ENCODE measurements at regions not wholly inside any gene's neighbourhood (a gene's known extent, or its start where the extent isn't known, plus 50 kb on each side); places are given as distances from the start of the nearest gene placed in this dataset.

DNA sequence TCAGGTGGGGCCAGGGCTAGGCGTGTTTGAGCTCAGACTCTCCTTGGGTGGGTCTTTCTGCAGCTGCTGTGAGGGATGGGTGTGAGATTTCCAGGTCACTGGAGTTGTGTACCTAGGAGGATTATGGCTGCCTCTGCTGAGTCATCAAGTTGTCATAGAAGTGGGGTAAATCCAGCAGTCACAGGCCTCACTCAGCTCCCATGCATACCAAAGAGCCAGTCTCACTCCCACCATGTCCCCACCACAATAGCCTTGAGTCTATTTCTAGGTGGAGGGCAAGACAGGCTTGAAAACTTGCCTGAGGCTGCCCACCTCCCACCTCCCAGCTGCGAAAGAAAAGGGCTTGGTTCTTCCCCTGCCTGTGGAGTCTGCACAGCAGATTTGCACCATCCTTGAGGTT, 194.0 kb upstream of the PCDH17 start:
- H2AFZ ChIP-seq (ENCODE audit: low read depth, low read length, severe bottlenecking): no peak overlapping the region

DNA sequence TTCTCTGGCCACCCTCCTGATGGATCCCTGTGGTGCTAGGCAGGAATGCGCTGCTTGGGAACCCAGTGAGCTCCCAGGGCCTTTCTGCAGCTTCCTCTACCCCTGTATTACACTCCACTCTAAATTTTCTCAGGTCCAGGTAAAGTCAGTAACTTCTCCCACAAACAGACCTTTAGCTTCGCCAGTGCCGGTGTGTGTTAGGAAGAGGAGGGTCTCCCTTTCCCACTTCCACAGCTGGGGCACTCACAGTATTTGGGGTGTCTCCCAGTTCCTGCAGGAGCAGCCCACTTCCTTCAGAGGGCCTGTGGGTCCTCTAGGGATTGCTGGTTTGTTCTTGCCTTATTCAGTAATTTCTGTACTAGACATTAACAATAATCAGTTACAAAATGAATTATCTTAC, 193.5 kb upstream of the PCDH17 start:
- Histone ChIP-seq H2AFZ (ENCODE audit: low read depth, low read length, severe bottlenecking) (no peak overlapping the region), H3K36me3 (ENCODE audit: low read length) (no peaks in the 10 kb centered on the region), H3K9me3 (ENCODE audit: insufficient read depth, low read length) (no peaks in the 10 kb centered on the region), H3K27ac (ENCODE audit: low read depth, low read length) (no peak overlapping the region), H3F3A (ENCODE audit: insufficient read depth) (no peaks in the 10 kb centered on the region), H3K4me2 (ENCODE audit: low read depth, low read length, poor library complexity, severe bottlenecking) (no peak overlapping the region), H3K9me2 (replicated peaks; ENCODE audit: insufficient read depth, low read length) (no peaks in the 10 kb centered on the region), H3K27me3 (ENCODE audit: low read length) (no peaks in the 10 kb centered on the region), H3K79me2 (ENCODE audit: insufficient read depth, low read length) (no peaks in the 10 kb centered on the region), H3K4me3 (ENCODE audit: insufficient read depth, low read length, poor library complexity, severe bottlenecking) (no peak overlapping the region), H4K20me1 (ENCODE audit: low read depth, low read length) (no peaks in the 10 kb centered on the region), H3K9ac (ENCODE audit: low read length) (no peak overlapping the region)
- TF ChIP-seq, protein P1, sequence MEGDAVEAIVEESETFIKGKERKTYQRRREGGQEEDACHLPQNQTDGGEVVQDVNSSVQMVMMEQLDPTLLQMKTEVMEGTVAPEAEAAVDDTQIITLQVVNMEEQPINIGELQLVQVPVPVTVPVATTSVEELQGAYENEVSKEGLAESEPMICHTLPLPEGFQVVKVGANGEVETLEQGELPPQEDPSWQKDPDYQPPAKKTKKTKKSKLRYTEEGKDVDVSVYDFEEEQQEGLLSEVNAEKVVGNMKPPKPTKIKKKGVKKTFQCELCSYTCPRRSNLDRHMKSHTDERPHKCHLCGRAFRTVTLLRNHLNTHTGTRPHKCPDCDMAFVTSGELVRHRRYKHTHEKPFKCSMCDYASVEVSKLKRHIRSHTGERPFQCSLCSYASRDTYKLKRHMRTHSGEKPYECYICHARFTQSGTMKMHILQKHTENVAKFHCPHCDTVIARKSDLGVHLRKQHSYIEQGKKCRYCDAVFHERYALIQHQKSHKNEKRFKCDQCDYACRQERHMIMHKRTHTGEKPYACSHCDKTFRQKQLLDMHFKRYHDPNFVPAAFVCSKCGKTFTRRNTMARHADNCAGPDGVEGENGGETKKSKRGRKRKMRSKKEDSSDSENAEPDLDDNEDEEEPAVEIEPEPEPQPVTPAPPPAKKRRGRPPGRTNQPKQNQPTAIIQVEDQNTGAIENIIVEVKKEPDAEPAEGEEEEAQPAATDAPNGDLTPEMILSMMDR (IDR thresholded peaks at IDR 0.05; ENCODE audit: insufficient read depth, low read length, poor library complexity, severe bottlenecking): no peak
- TF ChIP-seq EZH2phosphoT487 (conservative IDR thresholded peaks at IDR 0.05; ENCODE audit: low read length): no peak

More for the DNA sequence above, 194.0 kb upstream of the PCDH17 start:
- no peaks in the 10 kb centered on the region for H3K9me3 ChIP-seq (ENCODE audit: insufficient read depth, low read length)
- no peaks in the 10 kb centered on the region for H3F3A ChIP-seq (ENCODE audit: insufficient read depth)
- TF ChIP-seq, protein P1 (IDR thresholded peaks at IDR 0.05; ENCODE audit: insufficient read depth, low read length, poor library complexity, severe bottlenecking): no peak
- no peak for TF ChIP-seq EZH2phosphoT487 (conservative IDR thresholded peaks at IDR 0.05; ENCODE audit: low read length)
- no peaks in the 10 kb centered on the region for H3K36me3 ChIP-seq (ENCODE audit: low read length)
- H3K27me3 ChIP-seq (ENCODE audit: low read length): no peaks in the 10 kb centered on the region
- H3K4me2 ChIP-seq (ENCODE audit: low read depth, low read length, poor library complexity, severe bottlenecking): no peak overlapping the region
- no peaks in the 10 kb centered on the region for H3K9me2 ChIP-seq (replicated peaks; ENCODE audit: insufficient read depth, low read length)
- no peak overlapping the region for H3K27ac ChIP-seq (ENCODE audit: low read depth, low read length)
- no peaks in the 10 kb centered on the region for H3K79me2 ChIP-seq (ENCODE audit: insufficient read depth, low read length)
- H4K20me1 ChIP-seq (ENCODE audit: low read depth, low read length): no peaks in the 10 kb centered on the region
- no peak overlapping the region for H3K9ac ChIP-seq (ENCODE audit: low read length)
- no peak overlapping the region for H3K4me3 ChIP-seq (ENCODE audit: insufficient read depth, low read length, poor library complexity, severe bottlenecking)

DNA sequence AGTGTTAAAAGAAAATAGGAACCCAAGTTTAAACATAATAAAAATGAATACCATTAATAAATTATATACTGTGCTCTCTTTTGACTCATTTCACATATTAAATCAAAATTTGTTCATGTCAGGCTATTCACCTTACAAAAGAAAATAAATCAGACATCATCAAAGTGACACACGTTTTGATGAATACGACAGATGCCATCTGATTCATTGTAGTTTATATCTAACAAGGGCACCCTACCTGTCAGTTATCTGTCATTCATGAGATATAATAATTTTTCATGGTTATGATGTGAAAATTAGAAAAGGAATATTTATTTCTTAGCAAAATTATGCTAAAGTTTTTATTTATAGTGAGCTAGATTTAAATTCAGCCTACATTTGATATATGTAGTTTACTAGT, 188.1 kb upstream of the PCDH17 start:
- Histone ChIP-seq H3F3A (ENCODE audit: insufficient read depth) (no peaks in the 10 kb centered on the region), H3K4me2 (ENCODE audit: low read depth, low read length, poor library complexity, severe bottlenecking) (no peak overlapping the region), H3K36me3 (ENCODE audit: low read length) (no peaks in the 10 kb centered on the region), H3K9me2 (replicated peaks; ENCODE audit: insufficient read depth, low read length) (no peaks in the 10 kb centered on the region), H3K4me3 (ENCODE audit: insufficient read depth, low read length, poor library complexity, severe bottlenecking) (no peak overlapping the region), H3K27ac (ENCODE audit: low read depth, low read length) (no peak overlapping the region), H2AFZ (ENCODE audit: low read depth, low read length, severe bottlenecking) (no peak overlapping the region), H4K20me1 (ENCODE audit: low read depth, low read length) (no peaks in the 10 kb centered on the region), H3K9me3 (ENCODE audit: insufficient read depth, low read length) (no peaks in the 10 kb centered on the region), H3K27me3 (ENCODE audit: low read length) (no peaks in the 10 kb centered on the region), H3K9ac (ENCODE audit: low read length) (no peak overlapping the region), H3K79me2 (ENCODE audit: insufficient read depth, low read length) (no peaks in the 10 kb centered on the region)
- TF ChIP-seq EZH2phosphoT487 (conservative IDR thresholded peaks at IDR 0.05; ENCODE audit: low read length): no peak
- TF ChIP-seq, protein P1 (IDR thresholded peaks at IDR 0.05; ENCODE audit: insufficient read depth, low read length, poor library complexity, severe bottlenecking): no peak
